ENCODE measurements at regions not wholly inside any gene's neighbourhood (a gene's known extent, or its start where the extent isn't known, plus 50 kb on each side); places are given as distances from the start of the nearest gene placed in this dataset.

GRCh38 chr4:180041576-180041975 lies 2201.6 kb upstream of the TENM3 start:
- Histone ChIP-seq H3K27me3 (replicated peaks; ENCODE audit: control insufficient read depth, insufficient read depth, low read length) (no peaks in the 10 kb centered on the region), H3K36me3 (ENCODE audit: control insufficient read depth, insufficient read depth, low read length) (no peaks in the 10 kb centered on the region), H3K4me3 (replicated peaks; ENCODE audit: low read depth, low read length) (no peak overlapping the region)
- TF ChIP-seq CTCF (IDR thresholded peaks at IDR 0.05; ENCODE audit: insufficient read depth, low read length, poor library complexity, severe bottlenecking): no peak
- DNase-seq (ENCODE audit: extremely low read depth, insufficient read length): no peak

GRCh38 chr4:180052629-180053028 lies 2190.6 kb upstream of the TENM3 start:
- no peak for DNase-seq (ENCODE audit: extremely low read depth, insufficient read length)
- TF ChIP-seq CTCF (IDR thresholded peaks at IDR 0.05; ENCODE audit: insufficient read depth, low read length, poor library complexity, severe bottlenecking): no peak
- H3K4me3 ChIP-seq (replicated peaks; ENCODE audit: low read depth, low read length): no peak overlapping the region
- no peaks in the 10 kb centered on the region for H3K36me3 ChIP-seq (ENCODE audit: control insufficient read depth, insufficient read depth, low read length)
- H3K27me3 ChIP-seq (replicated peaks; ENCODE audit: control insufficient read depth, insufficient read depth, low read length): no peaks in the 10 kb centered on the region

GRCh38 chr4:180054291-180054690 lies 2188.9 kb upstream of the TENM3 start:
- no peak for TF ChIP-seq CTCF (IDR thresholded peaks at IDR 0.05; ENCODE audit: insufficient read depth, low read length, poor library complexity, severe bottlenecking)
- no peak overlapping the region for H3K4me3 ChIP-seq (replicated peaks; ENCODE audit: low read depth, low read length)

GRCh38 chr4:180057299-180057721 lies 2185.9 kb upstream of the TENM3 start:
- Histone ChIP-seq H3K27me3 (replicated peaks; ENCODE audit: control insufficient read depth, insufficient read depth, low read length) (no peaks in the 10 kb centered on the region), H3K36me3 (ENCODE audit: control insufficient read depth, insufficient read depth, low read length) (no peaks in the 10 kb centered on the region), H3K4me3 (replicated peaks; ENCODE audit: low read depth, low read length) (no peak overlapping the region)
- TF ChIP-seq CTCF (IDR thresholded peaks at IDR 0.05; ENCODE audit: insufficient read depth, low read length, poor library complexity, severe bottlenecking): peak; percentile 30
- DNase-seq (ENCODE audit: extremely low read depth, insufficient read length): no peak

More at GRCh38 chr4:180054291-180054690, 2188.9 kb upstream of the TENM3 start:
- no peak for DNase-seq (ENCODE audit: extremely low read depth, insufficient read length)
- Histone ChIP-seq H3K27me3 (replicated peaks; ENCODE audit: control insufficient read depth, insufficient read depth, low read length) (no peaks in the 10 kb centered on the region), H3K36me3 (ENCODE audit: control insufficient read depth, insufficient read depth, low read length) (no peaks in the 10 kb centered on the region)

GRCh38 chr4:180057891-180058671 lies 2185.1 kb upstream of the TENM3 start:
- no peaks in the 10 kb centered on the region for H3K27me3 ChIP-seq (replicated peaks; ENCODE audit: control insufficient read depth, insufficient read depth, low read length)
- peak overlapping the region; percentile 50 for H3K4me3 ChIP-seq (replicated peaks; ENCODE audit: low read depth, low read length)
- peak; percentile 68 for DNase-seq (ENCODE audit: extremely low read depth, insufficient read length)
- H3K36me3 ChIP-seq (ENCODE audit: control insufficient read depth, insufficient read depth, low read length): no peaks in the 10 kb centered on the region
- no peak for TF ChIP-seq CTCF (IDR thresholded peaks at IDR 0.05; ENCODE audit: insufficient read depth, low read length, poor library complexity, severe bottlenecking)
